GM23338 (cell line): ENCODE measurements at regions not wholly inside any gene's neighbourhood (a gene's known extent, or its start where the extent isn't known, plus 50 kb on each side); places are given as distances from the start of the nearest gene placed in this dataset.

Experiments
- ATAC-seq: fragments of 200-7000 bp; cut with Tn5 transposase; 3 replicates; pipeline ENCODE4 v1.9.1; 2020
- DNase-seq: peaks from one replicate; pipeline ENCODE4 v3.0.0-alpha.2; 2015; ENCODE audit warnings: low spot score
- H2AFZ ChIP-seq: fragments of 200-600 bp; sonication (generic); 2 replicates; pipeline ENCODE4 v1.8.0; 2016; ENCODE audit warnings: antibody characterized with exemption, mild to moderate bottlenecking, moderate library complexity
- H3F3A ChIP-seq: fragments of 200-600 bp; sonication (generic); replicated peaks from 2 replicates; pipeline ENCODE4 v1.8.0; 2017; ENCODE audit warnings: antibody characterized with exemption, mixed run types, low read depth
- H3K27ac ChIP-seq: fragments of 200-600 bp; sonication (generic); 2 replicates; pipeline ENCODE4 v1.6.1; 2016; ENCODE audit warnings: low read depth
- H3K27me3 ChIP-seq: fragments of 200-600 bp; sonication (generic); 2 replicates; pipeline ENCODE4 v1.8.0; 2016; ENCODE audit warnings: mild to moderate bottlenecking, mixed run types, moderate library complexity; ENCODE audit not compliant: insufficient read depth
- H3K36me3 ChIP-seq: fragments of 200-600 bp; sonication (generic); 2 replicates; pipeline ENCODE4 v1.8.0; 2016; ENCODE audit warnings: mild to moderate bottlenecking; ENCODE audit not compliant: insufficient read depth
- H3K4me1 ChIP-seq: fragments of 200-600 bp; sonication (generic); 2 replicates; pipeline ENCODE4 v1.8.0; 2016; ENCODE audit warnings: mild to moderate bottlenecking, moderate library complexity; ENCODE audit not compliant: insufficient read depth
- H3K4me2 ChIP-seq: fragments of 200-600 bp; sonication (generic); 2 replicates; pipeline ENCODE4 v1.7.1; 2017; ENCODE audit warnings: mixed run types
- H3K4me3 ChIP-seq: fragments of 200-600 bp; sonication (generic); 2 replicates; pipeline ENCODE4 v1.6.1; 2016; ENCODE audit warnings: mixed run types
- H3K79me2 ChIP-seq: fragments of 200-600 bp; sonication (generic); replicated peaks from 2 replicates; pipeline ENCODE4 v1.8.0; 2017; ENCODE audit warnings: mild to moderate bottlenecking; ENCODE audit not compliant: insufficient read depth
- H3K9me2 ChIP-seq: fragments of 200-600 bp; sonication (generic); 2 replicates; pipeline ENCODE4 v1.8.0; 2017; ENCODE audit not compliant: insufficient read depth
- H4K20me1 ChIP-seq: fragments of 200-600 bp; sonication (generic); replicated peaks from 2 replicates; pipeline ENCODE4 v1.8.0; 2017; ENCODE audit warnings: mild to moderate bottlenecking; ENCODE audit not compliant: insufficient read depth
- H3K27ac Mint-ChIP-seq: 2 replicates; pipeline ENCODE4 v1.8.0; 2020; ENCODE audit warnings: inconsistent platforms, mild to moderate bottlenecking, moderate library complexity, mixed read lengths
- H3K27me3 Mint-ChIP-seq: 3 replicates; pipeline ENCODE4 v1.8.0; 2022; ENCODE audit warnings: low read depth, mild to moderate bottlenecking, moderate library complexity, mixed read lengths, inconsistent platforms; ENCODE audit not compliant: insufficient read depth, poor library complexity
- H3K36me3 Mint-ChIP-seq: 3 replicates; pipeline ENCODE4 v1.8.0; 2021; ENCODE audit warnings: low read depth, mild to moderate bottlenecking, inconsistent platforms, moderate library complexity, mixed read lengths
- H3K4me1 Mint-ChIP-seq: 3 replicates; pipeline ENCODE4 v1.8.0; 2020; ENCODE audit warnings: mild to moderate bottlenecking, inconsistent platforms, mixed read lengths
- H3K4me3 Mint-ChIP-seq: 3 replicates; pipeline ENCODE4 v1.8.0; 2021; ENCODE audit warnings: moderate library complexity, mild to moderate bottlenecking, inconsistent platforms, mixed read lengths
- H3K9me3 Mint-ChIP-seq: 3 replicates; pipeline ENCODE4 v1.8.0; 2020; ENCODE audit warnings: moderate library complexity, mild to moderate bottlenecking, inconsistent platforms, mixed read lengths
- CREB1 ChIP-seq: fragments of 250-450 bp; sonication (Bioruptor Pico); IDR thresholded peaks from 2 replicates; pipeline ENCODE4 v1.5.0; 2020; ENCODE audit warnings: low read depth, mild to moderate bottlenecking, moderate library complexity
- EZH2 ChIP-seq: fragments of 200-600 bp; sonication (generic); IDR thresholded peaks from one replicate; pipeline ENCODE4 v1.8.0; 2017; ENCODE audit warnings: antibody characterized with exemption, mild to moderate bottlenecking, low read depth; ENCODE audit not compliant: unreplicated experiment
- EZH2phosphoT487 ChIP-seq: fragments of 200-600 bp; sonication (generic); IDR thresholded peaks from one replicate; pipeline ENCODE4 v1.8.1; 2018; ENCODE audit warnings: antibody characterized with exemption; ENCODE audit not compliant: unreplicated experiment
- JUNB ChIP-seq: IDR thresholded peaks from one replicate; pipeline ENCODE4 v1.6.1; 2016; ENCODE audit warnings: antibody characterized with exemption; ENCODE audit not compliant: unreplicated experiment
- NANOG ChIP-seq: IDR thresholded peaks from 2 replicates; pipeline ENCODE4 v1.6.1; 2016; ENCODE audit warnings: antibody characterized with exemption, borderline replicate concordance
- POLR2AphosphoS5 ChIP-seq: IDR thresholded peaks from 2 replicates; pipeline ENCODE4 v1.6.1; 2016; ENCODE audit warnings: antibody characterized with exemption, low read depth
- STAT1 ChIP-seq: IDR thresholded peaks from one replicate; pipeline ENCODE4 v1.6.1; 2016; ENCODE audit warnings: antibody characterized with exemption; ENCODE audit not compliant: unreplicated experiment
- ZNF331 ChIP-seq: fragments of 250-450 bp; sonication (Bioruptor Pico); IDR thresholded peaks from 2 replicates; pipeline ENCODE4 v1.5.0; 2020; ENCODE audit warnings: low read depth, mild to moderate bottlenecking, moderate library complexity
- TF ChIP-seq, protein P1 (sequence below): IDR thresholded peaks from 2 replicates; pipeline ENCODE4 v1.6.1; 2016; ENCODE audit warnings: antibody characterized with exemption
- TF ChIP-seq, protein P2 (sequence below): IDR thresholded peaks from one replicate; pipeline ENCODE4 v1.6.1; 2018; ENCODE audit warnings: antibody characterized with exemption; ENCODE audit not compliant: unreplicated experiment
- TF ChIP-seq, protein P3 (sequence below): fragments of 250-450 bp; sonication (Bioruptor Pico); IDR thresholded peaks from 2 replicates; pipeline ENCODE4 v1.5.0; 2020; ENCODE audit warnings: mild to moderate bottlenecking, moderate library complexity

DNA sequence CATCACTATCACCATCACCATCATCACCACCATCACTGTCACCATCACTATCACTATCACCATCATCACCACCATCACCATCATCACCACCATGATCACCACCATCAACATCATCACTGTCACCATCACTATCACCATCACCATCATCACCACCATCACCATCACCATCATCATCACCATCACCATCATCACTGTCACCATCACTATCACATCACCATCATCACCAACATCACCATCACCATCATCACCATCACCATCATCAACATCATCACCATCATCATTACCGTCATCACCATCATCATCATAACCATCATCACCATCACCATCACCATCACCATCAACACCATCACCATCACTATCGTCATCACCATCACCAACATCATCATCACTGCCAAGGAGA is 273.8 kb downstream of the FOXL1 start (continued):
- TF ChIP-seq, protein P1, sequence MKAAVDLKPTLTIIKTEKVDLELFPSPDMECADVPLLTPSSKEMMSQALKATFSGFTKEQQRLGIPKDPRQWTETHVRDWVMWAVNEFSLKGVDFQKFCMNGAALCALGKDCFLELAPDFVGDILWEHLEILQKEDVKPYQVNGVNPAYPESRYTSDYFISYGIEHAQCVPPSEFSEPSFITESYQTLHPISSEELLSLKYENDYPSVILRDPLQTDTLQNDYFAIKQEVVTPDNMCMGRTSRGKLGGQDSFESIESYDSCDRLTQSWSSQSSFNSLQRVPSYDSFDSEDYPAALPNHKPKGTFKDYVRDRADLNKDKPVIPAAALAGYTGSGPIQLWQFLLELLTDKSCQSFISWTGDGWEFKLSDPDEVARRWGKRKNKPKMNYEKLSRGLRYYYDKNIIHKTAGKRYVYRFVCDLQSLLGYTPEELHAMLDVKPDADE: no peak

DNA sequence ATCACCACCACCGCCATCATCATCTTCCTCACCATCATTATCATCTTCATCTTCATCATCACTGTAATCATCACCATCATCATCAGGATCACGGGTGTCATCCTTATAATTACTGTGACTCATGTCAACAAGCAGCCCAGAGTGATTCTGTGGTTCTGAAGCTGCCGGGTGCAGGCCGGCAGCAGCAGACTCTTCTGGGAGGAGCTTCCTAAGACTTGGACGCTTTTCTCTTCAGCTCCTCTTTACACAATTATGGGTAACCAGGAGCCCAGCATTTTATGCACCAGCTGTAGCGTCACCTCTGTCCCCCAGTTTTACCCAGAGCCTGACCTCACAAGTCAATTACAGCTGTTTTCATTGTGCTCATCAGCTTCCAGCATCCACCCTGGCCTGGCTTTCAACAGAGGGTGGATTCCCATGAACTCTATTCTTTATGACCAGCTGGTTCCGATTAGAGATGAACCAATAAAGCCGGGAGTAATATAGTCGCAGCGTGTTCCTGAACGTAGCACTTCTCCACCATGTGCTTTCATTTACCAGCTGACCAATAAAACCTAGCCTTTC is 275.8 kb downstream of the FOXL1 start:
- H3K27ac ChIP-seq: no peak overlapping the region
- no peak overlapping the region for H2AFZ ChIP-seq
- Mint-ChIP-seq H3K4me1 (no peaks in the 10 kb centered on the region), H3K27ac (no peak overlapping the region; the same call in 1 of the 2 replicates), H3K4me3 (no peak overlapping the region), H3K9me3 (no peaks in the 10 kb centered on the region), H3K27me3 (peaks cover 2% of the 10 kb centered on the region), H3K36me3 (no peaks in the 10 kb centered on the region)
- H3K36me3 ChIP-seq: no peaks in the 10 kb centered on the region
- H3K4me2 ChIP-seq: no peak overlapping the region
- no peak for ATAC-seq
- peaks cover 4% of the 10 kb centered on the region; the same call in 1 of the 2 replicates for H3K9me2 ChIP-seq
- H3F3A ChIP-seq: no peaks in the 10 kb centered on the region
- no peak for DNase-seq
- H3K79me2 ChIP-seq: no peaks in the 10 kb centered on the region
- H4K20me1 ChIP-seq: no peaks in the 10 kb centered on the region
- H3K4me1 ChIP-seq: no peaks in the 10 kb centered on the region
- H3K4me3 ChIP-seq: no peak overlapping the region
- no peaks in the 10 kb centered on the region for H3K27me3 ChIP-seq
- TF ChIP-seq, protein P2, sequence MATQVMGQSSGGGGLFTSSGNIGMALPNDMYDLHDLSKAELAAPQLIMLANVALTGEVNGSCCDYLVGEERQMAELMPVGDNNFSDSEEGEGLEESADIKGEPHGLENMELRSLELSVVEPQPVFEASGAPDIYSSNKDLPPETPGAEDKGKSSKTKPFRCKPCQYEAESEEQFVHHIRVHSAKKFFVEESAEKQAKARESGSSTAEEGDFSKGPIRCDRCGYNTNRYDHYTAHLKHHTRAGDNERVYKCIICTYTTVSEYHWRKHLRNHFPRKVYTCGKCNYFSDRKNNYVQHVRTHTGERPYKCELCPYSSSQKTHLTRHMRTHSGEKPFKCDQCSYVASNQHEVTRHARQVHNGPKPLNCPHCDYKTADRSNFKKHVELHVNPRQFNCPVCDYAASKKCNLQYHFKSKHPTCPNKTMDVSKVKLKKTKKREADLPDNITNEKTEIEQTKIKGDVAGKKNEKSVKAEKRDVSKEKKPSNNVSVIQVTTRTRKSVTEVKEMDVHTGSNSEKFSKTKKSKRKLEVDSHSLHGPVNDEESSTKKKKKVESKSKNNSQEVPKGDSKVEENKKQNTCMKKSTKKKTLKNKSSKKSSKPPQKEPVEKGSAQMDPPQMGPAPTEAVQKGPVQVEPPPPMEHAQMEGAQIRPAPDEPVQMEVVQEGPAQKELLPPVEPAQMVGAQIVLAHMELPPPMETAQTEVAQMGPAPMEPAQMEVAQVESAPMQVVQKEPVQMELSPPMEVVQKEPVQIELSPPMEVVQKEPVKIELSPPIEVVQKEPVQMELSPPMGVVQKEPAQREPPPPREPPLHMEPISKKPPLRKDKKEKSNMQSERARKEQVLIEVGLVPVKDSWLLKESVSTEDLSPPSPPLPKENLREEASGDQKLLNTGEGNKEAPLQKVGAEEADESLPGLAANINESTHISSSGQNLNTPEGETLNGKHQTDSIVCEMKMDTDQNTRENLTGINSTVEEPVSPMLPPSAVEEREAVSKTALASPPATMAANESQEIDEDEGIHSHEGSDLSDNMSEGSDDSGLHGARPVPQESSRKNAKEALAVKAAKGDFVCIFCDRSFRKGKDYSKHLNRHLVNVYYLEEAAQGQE: no peak
- TF ChIP-seq, protein P3, sequence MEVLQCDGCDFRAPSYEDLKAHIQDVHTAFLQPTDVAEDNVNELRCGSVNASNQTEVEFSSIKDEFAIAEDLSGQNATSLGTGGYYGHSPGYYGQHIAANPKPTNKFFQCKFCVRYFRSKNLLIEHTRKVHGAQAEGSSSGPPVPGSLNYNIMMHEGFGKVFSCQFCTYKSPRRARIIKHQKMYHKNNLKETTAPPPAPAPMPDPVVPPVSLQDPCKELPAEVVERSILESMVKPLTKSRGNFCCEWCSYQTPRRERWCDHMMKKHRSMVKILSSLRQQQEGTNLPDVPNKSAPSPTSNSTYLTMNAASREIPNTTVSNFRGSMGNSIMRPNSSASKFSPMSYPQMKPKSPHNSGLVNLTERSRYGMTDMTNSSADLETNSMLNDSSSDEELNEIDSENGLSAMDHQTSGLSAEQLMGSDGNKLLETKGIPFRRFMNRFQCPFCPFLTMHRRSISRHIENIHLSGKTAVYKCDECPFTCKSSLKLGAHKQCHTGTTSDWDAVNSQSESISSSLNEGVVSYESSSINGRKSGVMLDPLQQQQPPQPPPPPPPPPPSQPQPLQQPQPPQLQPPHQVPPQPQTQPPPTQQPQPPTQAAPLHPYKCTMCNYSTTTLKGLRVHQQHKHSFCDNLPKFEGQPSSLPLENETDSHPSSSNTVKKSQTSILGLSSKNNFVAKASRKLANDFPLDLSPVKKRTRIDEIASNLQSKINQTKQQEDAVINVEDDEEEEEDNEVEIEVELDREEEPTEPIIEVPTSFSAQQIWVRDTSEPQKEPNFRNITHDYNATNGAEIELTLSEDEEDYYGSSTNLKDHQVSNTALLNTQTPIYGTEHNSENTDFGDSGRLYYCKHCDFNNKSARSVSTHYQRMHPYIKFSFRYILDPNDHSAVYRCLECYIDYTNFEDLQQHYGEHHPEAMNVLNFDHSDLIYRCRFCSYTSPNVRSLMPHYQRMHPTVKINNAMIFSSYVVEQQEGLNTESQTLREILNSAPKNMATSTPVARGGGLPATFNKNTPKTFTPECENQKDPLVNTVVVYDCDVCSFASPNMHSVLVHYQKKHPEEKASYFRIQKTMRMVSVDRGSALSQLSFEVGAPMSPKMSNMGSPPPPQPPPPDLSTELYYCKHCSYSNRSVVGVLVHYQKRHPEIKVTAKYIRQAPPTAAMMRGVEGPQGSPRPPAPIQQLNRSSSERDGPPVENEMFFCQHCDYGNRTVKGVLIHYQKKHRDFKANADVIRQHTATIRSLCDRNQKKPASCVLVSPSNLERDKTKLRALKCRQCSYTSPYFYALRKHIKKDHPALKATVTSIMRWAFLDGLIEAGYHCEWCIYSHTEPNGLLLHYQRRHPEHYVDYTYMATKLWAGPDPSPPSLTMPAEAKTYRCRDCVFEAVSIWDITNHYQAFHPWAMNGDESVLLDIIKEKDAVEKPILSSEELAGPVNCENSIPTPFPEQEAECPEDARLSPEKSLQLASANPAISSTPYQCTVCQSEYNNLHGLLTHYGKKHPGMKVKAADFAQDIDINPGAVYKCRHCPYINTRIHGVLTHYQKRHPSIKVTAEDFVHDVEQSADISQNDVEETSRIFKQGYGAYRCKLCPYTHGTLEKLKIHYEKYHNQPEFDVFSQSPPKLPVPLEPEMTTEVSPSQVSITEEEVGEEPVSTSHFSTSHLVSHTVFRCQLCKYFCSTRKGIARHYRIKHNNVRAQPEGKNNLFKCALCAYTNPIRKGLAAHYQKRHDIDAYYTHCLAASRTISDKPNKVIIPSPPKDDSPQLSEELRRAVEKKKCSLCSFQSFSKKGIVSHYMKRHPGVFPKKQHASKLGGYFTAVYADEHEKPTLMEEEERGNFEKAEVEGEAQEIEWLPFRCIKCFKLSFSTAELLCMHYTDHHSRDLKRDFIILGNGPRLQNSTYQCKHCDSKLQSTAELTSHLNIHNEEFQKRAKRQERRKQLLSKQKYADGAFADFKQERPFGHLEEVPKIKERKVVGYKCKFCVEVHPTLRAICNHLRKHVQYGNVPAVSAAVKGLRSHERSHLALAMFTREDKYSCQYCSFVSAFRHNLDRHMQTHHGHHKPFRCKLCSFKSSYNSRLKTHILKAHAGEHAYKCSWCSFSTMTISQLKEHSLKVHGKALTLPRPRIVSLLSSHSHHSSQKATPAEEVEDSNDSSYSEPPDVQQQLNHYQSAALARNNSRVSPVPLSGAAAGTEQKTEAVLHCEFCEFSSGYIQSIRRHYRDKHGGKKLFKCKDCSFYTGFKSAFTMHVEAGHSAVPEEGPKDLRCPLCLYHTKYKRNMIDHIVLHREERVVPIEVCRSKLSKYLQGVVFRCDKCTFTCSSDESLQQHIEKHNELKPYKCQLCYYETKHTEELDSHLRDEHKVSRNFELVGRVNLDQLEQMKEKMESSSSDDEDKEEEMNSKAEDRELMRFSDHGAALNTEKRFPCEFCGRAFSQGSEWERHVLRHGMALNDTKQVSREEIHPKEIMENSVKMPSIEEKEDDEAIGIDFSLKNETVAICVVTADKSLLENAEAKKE (CRISPR knock-in tag): no peak
- TF ChIP-seq NANOG (no peak), POLR2AphosphoS5 (no peak), CREB1 (CRISPR knock-in tag) (no peak), EZH2phosphoT487 (no peak), JUNB (no peak), ZNF331 (CRISPR knock-in tag) (no peak), STAT1 (no peak), EZH2 (no peak)
- TF ChIP-seq, protein P1: no peak
